ENCODE measurements at regions not wholly inside any gene's neighbourhood (a gene's known extent, or its start where the extent isn't known, plus 50 kb on each side); places are given as distances from the start of the nearest gene placed in this dataset.

- DNase-seq = no peak
These were observed 74.8 kb upstream of the ZNF516 start for GRCh38 chr18:76569644-76570419.

- no peak for DNase-seq
These were observed 73.7 kb upstream of the ZNF516 start for GRCh38 chr18:76568731-76569130.

- DNase-seq = no peak
These were observed 72.9 kb upstream of the ZNF516 start for GRCh38 chr18:76567835-76568445.

- DNase-seq = no peak
These were observed 71.9 kb upstream of the ZNF516 start for GRCh38 chr18:76566987-76567386.

GRCh38 chr18:76565238-76566173, 70.5 kb upstream of the ZNF516 start:
- DNase-seq = no peak

DNA sequence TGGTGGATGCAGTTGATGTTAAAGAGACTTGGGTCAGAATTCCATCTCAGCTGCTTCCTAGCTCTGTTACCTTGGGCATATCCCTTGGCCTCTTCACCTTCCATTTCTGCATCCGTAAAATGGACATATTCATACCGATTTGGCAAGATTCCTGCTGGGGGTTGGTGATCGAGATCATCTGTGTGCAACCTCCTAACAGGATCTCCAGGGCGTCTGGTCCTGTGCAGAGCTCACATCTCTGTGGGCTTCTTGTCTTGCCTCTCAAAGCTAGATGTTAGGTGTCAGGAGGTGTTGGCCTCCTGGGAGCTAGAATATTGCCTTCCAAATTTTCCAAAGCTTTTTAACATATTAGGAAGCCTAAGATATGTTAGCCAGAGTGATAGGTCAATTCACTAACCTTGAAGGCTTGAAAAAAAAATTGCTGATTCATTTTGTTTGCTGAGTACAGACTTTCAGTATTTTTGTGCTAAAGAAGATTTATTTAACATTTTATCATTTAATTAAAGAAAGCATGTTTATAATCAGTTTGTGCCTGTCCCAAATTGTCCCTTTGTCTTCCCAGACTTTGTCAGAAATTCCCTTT, 69.7 kb upstream of the ZNF516 start:
- no peak for DNase-seq

- no peak for DNase-seq
These were observed 69.1 kb upstream of the ZNF516 start for GRCh38 chr18:76564117-76564516.

- no peak for DNase-seq
These were observed 67.5 kb upstream of the ZNF516 start for GRCh38 chr18:76562286-76563122.

- DNase-seq = no peak
These were observed 64.0 kb upstream of the ZNF516 start for GRCh38 chr18:76558881-76559667.

DNA sequence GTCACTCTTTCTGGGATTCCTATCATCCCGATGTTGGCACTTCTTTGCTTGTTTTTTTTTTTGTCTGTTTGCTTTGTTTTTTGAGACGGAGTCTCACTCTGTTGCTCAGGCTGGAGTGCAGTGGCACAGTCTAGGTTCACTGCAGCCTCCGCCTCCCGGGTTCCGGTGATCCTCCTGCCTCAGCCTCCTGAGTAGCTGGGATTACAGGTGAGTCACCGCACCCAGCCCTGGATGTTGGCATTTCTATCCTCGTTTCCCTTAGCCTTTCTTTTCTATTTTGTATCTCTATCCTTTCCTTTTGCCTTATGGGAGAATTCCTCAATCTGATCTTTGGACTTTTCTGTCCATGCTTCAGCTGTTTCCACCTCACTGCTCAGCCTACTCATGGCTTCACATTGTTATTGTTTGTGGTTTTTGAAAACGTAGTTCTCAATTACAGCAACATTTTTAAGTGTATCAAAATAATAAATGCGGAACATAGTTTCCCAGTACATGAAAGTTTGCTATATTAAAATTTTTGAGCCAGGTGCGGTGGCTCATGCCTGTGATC, 62.1 kb upstream of the ZNF516 start:
- DNase-seq = no peak

- DNase-seq = no peak
These were observed 59.6 kb upstream of the ZNF516 start for GRCh38 chr18:76554547-76555222.

GRCh38 chr18:76553715-76554546, 58.9 kb upstream of the ZNF516 start:
- DNase-seq = no peak

DNA sequence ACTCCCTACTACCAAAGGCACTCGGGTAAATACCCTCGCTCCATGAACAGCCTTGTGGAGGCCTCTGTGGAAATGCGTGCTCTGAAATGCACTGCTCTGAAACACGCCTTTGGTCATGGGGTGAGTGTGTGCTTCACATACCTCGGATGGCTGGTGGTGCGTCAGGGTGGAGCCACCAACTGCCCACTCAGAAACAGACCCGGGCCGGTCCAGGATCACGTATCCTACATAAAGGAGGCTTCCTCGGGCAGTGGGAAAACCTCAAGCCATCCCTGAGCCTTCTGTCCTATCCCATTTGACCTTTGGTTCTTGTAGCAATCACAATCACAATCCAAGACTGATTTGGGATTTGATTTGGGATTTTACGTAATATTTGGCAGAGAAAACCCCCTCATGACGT, 53.5 kb upstream of the ZNF516 start:
- no peak for DNase-seq

- no peak for DNase-seq
These were observed 52.3 kb upstream of the ZNF516 start for GRCh38 chr18:76547296-76547695.

DNA sequence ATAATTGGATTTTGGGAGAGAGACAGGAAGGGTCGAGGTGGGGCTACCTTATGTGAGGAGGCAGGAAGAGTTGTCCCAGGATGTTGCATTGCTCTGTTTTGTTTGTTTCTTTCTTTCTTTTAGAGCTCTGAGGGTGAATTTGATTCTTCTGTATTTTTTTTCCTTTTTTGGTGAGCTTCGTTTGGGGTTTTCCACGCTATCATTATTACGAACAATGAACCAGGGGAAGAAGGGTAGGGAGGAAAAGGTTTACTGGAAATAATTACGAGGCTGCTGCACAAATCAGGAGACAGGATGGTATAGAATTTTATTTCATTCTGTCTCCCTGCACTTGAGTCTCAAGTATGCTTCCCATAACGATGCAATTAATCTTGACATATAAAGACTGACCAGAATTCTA, 51.4 kb upstream of the ZNF516 start:
- no peak for DNase-seq

DNA sequence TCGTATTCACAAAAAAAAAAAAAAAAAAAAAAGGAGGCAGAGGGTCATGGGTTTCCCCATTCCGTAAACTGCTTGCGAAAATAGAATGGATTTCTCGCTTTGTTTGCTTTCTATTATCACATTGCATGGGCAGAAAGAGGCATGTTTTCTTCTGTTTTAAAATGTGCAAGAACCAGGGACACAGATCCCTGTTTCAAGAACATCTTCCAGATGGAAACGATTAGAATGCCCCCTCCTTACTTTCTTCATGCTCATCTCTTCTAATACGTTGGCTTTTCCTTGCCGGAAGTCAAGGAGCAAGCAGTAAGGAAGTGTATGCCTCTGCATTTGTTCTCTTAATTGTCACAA, 51.0 kb upstream of the ZNF516 start:
- no peak for DNase-seq

DNA sequence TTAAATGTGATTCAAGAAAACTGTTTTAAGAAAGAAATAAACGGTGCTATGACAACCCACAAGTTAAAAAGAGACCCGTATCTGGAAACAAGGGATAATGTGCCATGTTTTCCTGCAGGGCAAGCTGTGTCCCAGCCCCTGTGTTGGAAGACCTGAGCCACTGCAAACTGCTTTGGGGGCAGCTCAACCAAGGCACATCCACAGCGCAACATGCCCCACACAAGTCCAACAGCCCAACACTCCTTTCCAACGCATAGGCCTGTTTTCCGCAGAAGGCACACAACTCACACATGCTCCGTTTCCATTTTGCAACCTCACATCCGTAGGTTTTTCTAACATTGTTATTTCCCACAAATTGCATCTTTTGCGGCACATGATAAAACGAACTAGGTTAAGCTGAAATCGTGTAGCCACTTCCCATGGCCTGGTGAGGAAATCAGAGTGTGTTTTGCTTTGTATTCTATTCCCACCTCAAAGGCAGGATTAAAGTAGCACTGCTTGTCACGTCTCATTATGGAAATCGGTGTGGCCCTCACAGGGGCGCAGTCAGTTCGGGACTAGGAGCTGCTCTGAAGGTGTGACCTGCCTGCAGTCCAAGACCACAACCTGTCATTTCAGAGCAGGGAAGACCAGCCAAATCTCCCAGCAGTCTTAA, 50.5 kb upstream of the ZNF516 start:
- DNase-seq = no peak

- DNase-seq = no peak
These were observed 49.7 kb upstream of the ZNF516 start for GRCh38 chr18:76544511-76545345.
